Astrocyte of the cerebellum (primary cell): ENCODE measurements at regions not wholly inside any gene's neighbourhood (a gene's known extent, or its start where the extent isn't known, plus 50 kb on each side); places are given as distances from the start of the nearest gene placed in this dataset.

Experiments
- DNase-seq: peaks from one replicate; pipeline ENCODE4 v3.0.0-alpha.2; 2011; ENCODE audit warnings: low read depth
- H3K4me3 ChIP-seq: 2 replicates; pipeline ENCODE4 v1.5.1; 2011; ENCODE audit warnings: mild to moderate bottlenecking, low read depth, low read length, moderate library complexity
- in situ Hi-C: cut with HindIII; loops from 2 replicates; pipeline ENCODE4 v1.10.0; 2017; ENCODE audit warnings: low sequenced_read_pairs
- TF ChIP-seq, protein P1 (sequence below): IDR thresholded peaks from 2 replicates; pipeline ENCODE4 v1.5.1; 2012; ENCODE audit warnings: low read length, low read depth, moderate library complexity, mild to moderate bottlenecking; ENCODE audit errors: missing control alignments

DNA sequence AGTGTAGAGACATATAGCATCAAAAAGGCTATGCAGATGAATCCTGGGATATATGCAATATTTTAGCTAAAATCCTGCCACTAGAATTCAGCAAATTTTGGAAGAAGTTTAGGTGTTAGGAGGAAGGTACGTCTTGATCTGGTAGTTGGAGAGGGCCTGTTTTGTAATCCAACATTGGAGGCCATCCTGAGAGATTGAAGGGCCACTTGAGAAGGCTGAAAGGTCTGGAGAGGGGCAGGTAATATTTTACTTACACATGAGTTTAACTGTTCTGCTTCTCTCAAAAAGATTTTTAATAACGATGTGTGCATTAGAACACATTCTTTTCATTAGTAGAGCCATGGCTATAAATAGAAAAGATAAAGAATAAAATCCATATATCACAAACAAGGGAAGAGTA, 422.1 kb downstream of the RAB38 start:
- H3K4me3 ChIP-seq, result no peak overlapping the region
- in situ Hi-C loops, result no loop called here
- TF ChIP-seq, protein P1, sequence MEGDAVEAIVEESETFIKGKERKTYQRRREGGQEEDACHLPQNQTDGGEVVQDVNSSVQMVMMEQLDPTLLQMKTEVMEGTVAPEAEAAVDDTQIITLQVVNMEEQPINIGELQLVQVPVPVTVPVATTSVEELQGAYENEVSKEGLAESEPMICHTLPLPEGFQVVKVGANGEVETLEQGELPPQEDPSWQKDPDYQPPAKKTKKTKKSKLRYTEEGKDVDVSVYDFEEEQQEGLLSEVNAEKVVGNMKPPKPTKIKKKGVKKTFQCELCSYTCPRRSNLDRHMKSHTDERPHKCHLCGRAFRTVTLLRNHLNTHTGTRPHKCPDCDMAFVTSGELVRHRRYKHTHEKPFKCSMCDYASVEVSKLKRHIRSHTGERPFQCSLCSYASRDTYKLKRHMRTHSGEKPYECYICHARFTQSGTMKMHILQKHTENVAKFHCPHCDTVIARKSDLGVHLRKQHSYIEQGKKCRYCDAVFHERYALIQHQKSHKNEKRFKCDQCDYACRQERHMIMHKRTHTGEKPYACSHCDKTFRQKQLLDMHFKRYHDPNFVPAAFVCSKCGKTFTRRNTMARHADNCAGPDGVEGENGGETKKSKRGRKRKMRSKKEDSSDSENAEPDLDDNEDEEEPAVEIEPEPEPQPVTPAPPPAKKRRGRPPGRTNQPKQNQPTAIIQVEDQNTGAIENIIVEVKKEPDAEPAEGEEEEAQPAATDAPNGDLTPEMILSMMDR, result no peak
- no peak for DNase-seq

- TF ChIP-seq, protein P1, result no peak
- DNase-seq, result no peak
- H3K4me3 ChIP-seq, result no peak overlapping the region
- in situ Hi-C loops, result no loop called here
Measured at GRCh38 chr11:87743007-87743406, 432.2 kb downstream of the RAB38 start.

- in situ Hi-C loops, result no loop called here
- DNase-seq, result no peak
- TF ChIP-seq, protein P1, result no peak
- H3K4me3 ChIP-seq, result no peak overlapping the region
Measured at GRCh38 chr11:87740968-87741367, 434.3 kb downstream of the RAB38 start.

DNA sequence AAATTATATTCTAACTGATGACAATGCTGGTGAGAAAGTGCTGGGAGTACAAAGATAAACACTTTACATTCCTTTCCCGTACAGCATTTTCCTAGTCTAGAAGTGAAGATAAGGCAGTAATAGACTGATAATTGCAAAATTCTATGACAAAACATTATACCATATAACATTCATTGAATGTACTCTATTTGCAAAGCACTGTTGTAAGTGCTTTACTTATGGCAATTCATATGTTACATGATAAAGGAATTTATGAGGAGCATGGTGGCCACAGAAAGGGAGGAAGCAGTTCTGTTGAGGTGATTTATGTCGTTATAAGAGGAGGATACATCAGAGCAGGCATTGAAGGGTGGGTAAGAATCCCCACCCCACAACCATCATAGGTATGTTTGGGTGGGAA, 434.8 kb downstream of the RAB38 start:
- TF ChIP-seq, protein P1, result no peak
- H3K4me3 ChIP-seq, result no peak overlapping the region
- in situ Hi-C loops, result no loop called here
- no peak for DNase-seq

DNA sequence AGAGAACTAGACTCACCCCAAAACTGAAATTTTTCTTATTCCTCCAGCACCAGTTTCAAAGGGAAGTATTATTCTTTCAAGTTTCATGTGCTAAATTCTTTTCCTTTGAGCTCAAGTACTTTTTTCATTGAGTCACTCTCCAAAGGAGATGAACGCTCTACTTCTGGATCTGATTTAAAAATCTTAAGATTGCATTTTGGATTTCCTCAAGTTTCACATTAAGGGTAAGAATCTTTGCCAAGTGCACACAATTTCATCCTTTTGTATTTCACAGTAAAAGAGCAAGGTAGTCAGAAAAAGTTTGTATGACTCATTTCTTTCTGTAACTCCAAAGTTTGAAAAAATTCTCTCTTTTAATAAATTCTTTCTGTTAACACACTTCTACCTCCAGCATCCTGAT, 435.5 kb downstream of the RAB38 start:
- in situ Hi-C loops, result no loop called here
- DNase-seq, result peak; percentile 32
- H3K4me3 ChIP-seq, result no peak overlapping the region
- TF ChIP-seq, protein P1, result no peak

DNA sequence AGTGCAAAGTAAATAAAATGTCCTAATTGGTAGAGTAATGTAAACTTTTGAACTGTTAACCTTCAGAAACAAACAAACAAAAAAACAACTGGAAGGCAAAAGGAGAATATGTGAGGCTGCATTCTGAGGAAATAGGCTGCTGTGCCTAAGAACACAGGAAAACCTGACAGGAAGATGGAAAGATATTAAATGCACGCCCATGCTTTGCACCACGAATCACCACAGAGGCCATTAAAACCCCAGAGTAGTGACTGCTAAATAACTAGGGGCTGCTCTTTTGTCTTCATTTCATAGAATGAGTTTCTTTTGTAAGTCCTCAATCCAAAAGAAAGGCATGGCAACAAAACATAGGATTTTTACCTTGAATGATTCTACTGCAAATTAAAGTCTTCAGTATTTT, 436.0 kb downstream of the RAB38 start:
- no peak overlapping the region for H3K4me3 ChIP-seq
- in situ Hi-C loops, result no loop called here
- TF ChIP-seq, protein P1, result no peak
- no peak for DNase-seq

- TF ChIP-seq, protein P1, result no peak
- no peak overlapping the region for H3K4me3 ChIP-seq
- in situ Hi-C loops, result no loop called here
- no peak for DNase-seq
Measured at GRCh38 chr11:87736928-87737327, 438.3 kb downstream of the RAB38 start.
